Stomach (tissue), 4 donors: ENCODE measurements at regions not wholly inside any gene's neighbourhood (a gene's known extent, or its start where the extent isn't known, plus 50 kb on each side); places are given as distances from the start of the nearest gene placed in this dataset.

Experiments
- POLR2A ChIP-seq, 4 donors: fragments of 450-650 bp; IDR thresholded peaks; one replicate each; pipeline ENCODE4 v1.6.1; 2016; ENCODE audit warnings: antibody characterized with exemption in 4 of 4, control low read depth in 2 of 4, mild to moderate bottlenecking in 1 of 4, moderate library complexity in 1 of 4
- POLR2AphosphoS5 ChIP-seq, 3 donors: sonication (generic); formaldehyde crosslinking; IDR thresholded peaks; one replicate each; pipeline ENCODE4 v1.6.1; 2016; ENCODE audit warnings: antibody characterized with exemption in 3 of 3
- TF ChIP-seq, protein P1 (sequence below), 7 experiments: fragments of 450-650 bp in 4 of 7; fragments of 200-600 bp in 3 of 7; sonication (generic) in 3 of 7; IDR thresholded peaks; one replicate each; pipeline ENCODE4 v1.5.1; 2016 to 2019; ENCODE audit warnings: antibody characterized with exemption in 7 of 7, control low read depth in 2 of 7, mild to moderate bottlenecking in 1 of 7

DNA sequence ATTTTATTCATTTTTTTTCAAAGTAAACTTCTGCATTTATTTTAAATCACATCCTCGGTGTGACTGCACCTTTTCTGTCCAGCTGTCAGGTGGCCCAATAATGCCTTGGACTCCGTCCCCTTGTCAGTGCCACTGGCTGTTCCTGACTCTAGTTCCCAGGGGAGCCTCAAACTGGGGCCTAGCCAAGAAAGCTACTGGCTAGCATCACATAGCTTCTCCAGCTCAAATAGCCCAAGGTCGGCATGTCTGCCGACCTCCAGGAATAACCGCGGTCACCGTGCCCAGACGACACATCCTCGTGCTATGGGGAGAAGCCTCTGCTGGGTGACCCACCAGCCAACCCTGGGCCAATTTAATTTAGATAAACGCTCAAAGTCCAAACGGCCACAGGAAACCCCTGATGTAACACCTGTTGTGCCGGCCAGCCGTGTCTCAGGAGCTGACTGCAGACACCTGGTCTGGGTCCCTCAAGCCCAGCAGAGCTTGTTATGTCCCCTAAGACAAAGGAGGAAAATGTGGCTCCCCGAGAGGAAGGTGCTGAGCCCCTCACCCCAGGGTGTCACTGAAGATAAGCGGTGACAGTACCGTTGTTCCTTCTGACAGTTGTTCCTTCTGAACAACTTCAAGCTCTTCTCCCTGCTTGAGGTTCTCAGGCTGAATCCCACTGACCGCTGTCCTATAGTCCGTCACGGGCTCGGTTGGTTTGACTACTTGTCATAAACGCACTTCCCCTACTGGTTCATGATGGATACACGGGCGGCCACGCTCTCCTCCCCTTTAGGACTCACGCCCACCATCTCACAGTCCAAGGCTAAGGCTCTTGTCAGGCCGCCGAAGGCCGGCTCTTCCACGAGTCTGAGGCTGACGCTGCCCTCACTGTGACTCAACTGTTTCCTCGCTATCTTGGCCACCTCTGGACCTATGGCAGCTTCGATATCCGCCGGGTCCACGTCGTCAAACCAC, 126.2 kb downstream of the KLF13 start:
- TF ChIP-seq POLR2AphosphoS5 (IDR thresholded peaks at IDR 0.05) (no peak), POLR2A (IDR thresholded peaks at IDR 0.05) (no peak)
- TF ChIP-seq, protein P1, sequence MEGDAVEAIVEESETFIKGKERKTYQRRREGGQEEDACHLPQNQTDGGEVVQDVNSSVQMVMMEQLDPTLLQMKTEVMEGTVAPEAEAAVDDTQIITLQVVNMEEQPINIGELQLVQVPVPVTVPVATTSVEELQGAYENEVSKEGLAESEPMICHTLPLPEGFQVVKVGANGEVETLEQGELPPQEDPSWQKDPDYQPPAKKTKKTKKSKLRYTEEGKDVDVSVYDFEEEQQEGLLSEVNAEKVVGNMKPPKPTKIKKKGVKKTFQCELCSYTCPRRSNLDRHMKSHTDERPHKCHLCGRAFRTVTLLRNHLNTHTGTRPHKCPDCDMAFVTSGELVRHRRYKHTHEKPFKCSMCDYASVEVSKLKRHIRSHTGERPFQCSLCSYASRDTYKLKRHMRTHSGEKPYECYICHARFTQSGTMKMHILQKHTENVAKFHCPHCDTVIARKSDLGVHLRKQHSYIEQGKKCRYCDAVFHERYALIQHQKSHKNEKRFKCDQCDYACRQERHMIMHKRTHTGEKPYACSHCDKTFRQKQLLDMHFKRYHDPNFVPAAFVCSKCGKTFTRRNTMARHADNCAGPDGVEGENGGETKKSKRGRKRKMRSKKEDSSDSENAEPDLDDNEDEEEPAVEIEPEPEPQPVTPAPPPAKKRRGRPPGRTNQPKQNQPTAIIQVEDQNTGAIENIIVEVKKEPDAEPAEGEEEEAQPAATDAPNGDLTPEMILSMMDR (IDR thresholded peaks at IDR 0.05): no peak
